NT2/D1 (cell line): ENCODE measurements at regions not wholly inside any gene's neighbourhood (a gene's known extent, or its start where the extent isn't known, plus 50 kb on each side); places are given as distances from the start of the nearest gene placed in this dataset.

ENCODE experiments used
- SUZ12 ChIP-seq: IDR thresholded peaks from 2 replicates; pipeline ENCODE4 v1.6.1; 2011; ENCODE audit not compliant: insufficient read length, insufficient read depth; ENCODE audit errors: extremely low read depth
- YY1 ChIP-seq: IDR thresholded peaks from 2 replicates; pipeline ENCODE4 v1.6.1; 2011; ENCODE audit not compliant: insufficient read length, insufficient read depth
- ZNF274 ChIP-seq: IDR thresholded peaks from 2 replicates; pipeline ENCODE4 v1.6.1; 2011; ENCODE audit warnings: mild to moderate bottlenecking, low read depth, low read length

DNA sequence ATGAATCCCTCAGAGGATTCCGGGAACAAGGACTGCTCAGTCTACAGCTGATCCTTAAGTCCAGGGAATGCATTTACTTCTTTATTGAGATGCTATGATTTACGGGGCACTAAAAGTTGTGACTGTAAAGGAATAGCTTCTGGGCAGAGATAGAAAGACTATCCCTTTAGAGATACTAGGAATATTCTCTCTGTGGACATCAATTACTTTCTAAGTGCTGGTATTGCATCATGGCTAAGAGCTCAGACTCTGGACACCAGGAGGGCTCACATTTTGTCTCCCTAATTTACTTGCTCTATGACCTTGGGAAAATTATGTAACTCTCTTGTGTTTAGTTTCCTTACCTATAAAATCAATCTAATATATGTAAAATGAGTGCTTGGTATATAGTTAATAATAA, 131.4 kb downstream of the AKAIN1 start:
- TF ChIP-seq YY1 = no peak
- TF ChIP-seq ZNF274 = no peak
- TF ChIP-seq SUZ12 = no peak
